Mesenchymal stem cell (in vitro differentiated cells and primary cell): ENCODE measurements at regions not wholly inside any gene's neighbourhood (a gene's known extent, or its start where the extent isn't known, plus 50 kb on each side); places are given as distances from the start of the nearest gene placed in this dataset.
"Not testable (repeated sequence)": the region's sequence is repeated elsewhere in the genome, so short reads cannot be mapped to it uniquely, and the experiment has no call there.

Source experiments
- DNase-seq: peaks from one replicate; pipeline ENCODE4 v3.0.0-alpha.2; 2013
- H2AFZ ChIP-seq: one replicate; pipeline ENCODE4 v1.6.1; 2013; ENCODE audit warnings: low read depth, mild to moderate bottlenecking, control low read depth, inconsistent platforms, low read length, moderate library complexity
- H2AK5ac ChIP-seq: 2 replicates; pipeline ENCODE4 v1.6.1; 2013; ENCODE audit warnings: low read length, moderate library complexity, mild to moderate bottlenecking, inconsistent platforms; ENCODE audit not compliant: severe bottlenecking
- H2BK120ac ChIP-seq: one replicate; pipeline ENCODE4 v1.6.1; 2013; ENCODE audit warnings: low read depth, mild to moderate bottlenecking, inconsistent platforms, low read length, moderate library complexity
- H2BK12ac ChIP-seq, 2 experiments: one replicate each; pipeline ENCODE4 v1.6.1; 2013; ENCODE audit warnings: inconsistent platforms in 2 of 2, low read length in 2 of 2, mild to moderate bottlenecking in 2 of 2, moderate library complexity in 2 of 2, control low read depth in 1 of 2
- H2BK15ac ChIP-seq: one replicate; pipeline ENCODE4 v1.6.1; 2013; ENCODE audit warnings: mild to moderate bottlenecking, low read depth, inconsistent platforms; ENCODE audit not compliant: poor library complexity, severe bottlenecking
- H2BK5ac ChIP-seq: 2 replicates; pipeline ENCODE4 v1.6.1; 2013; ENCODE audit warnings: low read depth, mild to moderate bottlenecking, low read length, control low read depth, inconsistent platforms; ENCODE audit not compliant: poor library complexity, severe bottlenecking
- H3K14ac ChIP-seq, 2 experiments: one replicate each; pipeline ENCODE4 v1.6.1; 2013; ENCODE audit warnings: inconsistent platforms in 2 of 2, low read length in 2 of 2, control low read depth in 1 of 2, mild to moderate bottlenecking in 1 of 2, moderate library complexity in 1 of 2
- H3K18ac ChIP-seq, 2 experiments: one replicate each; pipeline ENCODE4 v1.6.1; 2013; ENCODE audit warnings: inconsistent platforms in 2 of 2, low read length in 2 of 2, control low read depth in 1 of 2, low read depth in 1 of 2, mild to moderate bottlenecking in 1 of 2
- H3K23ac ChIP-seq, 2 experiments: one replicate each; pipeline ENCODE4 v1.6.1; 2013; ENCODE audit warnings: inconsistent platforms in 2 of 2, low read length in 2 of 2, mild to moderate bottlenecking in 2 of 2, moderate library complexity in 2 of 2, control low read depth in 1 of 2
- H3K27ac ChIP-seq: 2 replicates; pipeline ENCODE4 v1.5.1; 2013; ENCODE audit warnings: mild to moderate bottlenecking, moderate library complexity, low read length, control low read depth, inconsistent platforms; ENCODE audit not compliant: poor library complexity, severe bottlenecking
- H3K27me3 ChIP-seq, 2 experiments: 2 replicates each; pipeline versions ENCODE4 v1.6.1 to v1.7.0; 2013; ENCODE audit warnings: low read length in 2 of 2, mild to moderate bottlenecking in 2 of 2, moderate library complexity in 2 of 2, control low read depth in 1 of 2, inconsistent platforms in 1 of 2; ENCODE audit not compliant: control insufficient read depth in 1 of 2, insufficient read depth in 1 of 2
- H3K36me3 ChIP-seq, 2 experiments: 2 replicates each; pipeline versions ENCODE4 v1.6.1 to v1.7.0; 2013; ENCODE audit warnings: low read length in 2 of 2, control low read depth in 1 of 2, inconsistent platforms in 1 of 2, low read depth in 1 of 2, mild to moderate bottlenecking in 1 of 2; ENCODE audit not compliant: insufficient read depth in 2 of 2, control insufficient read depth in 1 of 2
- H3K4ac ChIP-seq, 2 experiments: one replicate each; pipeline ENCODE4 v1.6.1; 2013; ENCODE audit warnings: inconsistent platforms in 2 of 2, low read length in 2 of 2, mild to moderate bottlenecking in 2 of 2, moderate library complexity in 2 of 2, control low read depth in 1 of 2, low read depth in 1 of 2
- H3K4me1 ChIP-seq: 2 replicates; pipeline ENCODE4 v1.6.1; 2013; ENCODE audit warnings: low read depth, low read length, control low read depth; ENCODE audit not compliant: control insufficient read depth, insufficient read depth
- H3K4me2 ChIP-seq: 2 replicates; pipeline ENCODE4 v1.6.1; 2013; ENCODE audit warnings: low read length, mild to moderate bottlenecking, inconsistent platforms; ENCODE audit not compliant: poor library complexity, severe bottlenecking
- H3K4me3 ChIP-seq, 2 experiments: 2 replicates each; pipeline versions ENCODE4 v1.5.1 to v1.7.0; 2013; ENCODE audit warnings: low read length in 2 of 2, mild to moderate bottlenecking in 2 of 2, control low read depth in 1 of 2, low read depth in 1 of 2; ENCODE audit not compliant: insufficient read depth in 1 of 2
- H3K79me1 ChIP-seq: replicated peaks from 2 replicates; pipeline ENCODE4 v1.6.1; 2013; ENCODE audit warnings: mild to moderate bottlenecking, control low read depth, low read length, inconsistent platforms; ENCODE audit not compliant: poor library complexity, severe bottlenecking
- H3K9ac ChIP-seq: 2 replicates; pipeline ENCODE4 v1.7.0; 2013; ENCODE audit warnings: mild to moderate bottlenecking, low read length, moderate library complexity
- H3K9me3 ChIP-seq: 2 replicates; pipeline ENCODE4 v1.7.0; 2013; ENCODE audit warnings: mild to moderate bottlenecking, low read length; ENCODE audit not compliant: control insufficient read depth
- H4K8ac ChIP-seq: one replicate; pipeline ENCODE4 v1.6.1; 2013; ENCODE audit warnings: inconsistent platforms, mild to moderate bottlenecking, low read length, moderate library complexity
- H4K91ac ChIP-seq: one replicate; pipeline ENCODE4 v1.6.1; 2013; ENCODE audit warnings: mild to moderate bottlenecking, low read length, inconsistent platforms
- WGBS: methylation state at CpG from one replicate; pipeline ENCODE4 v1.1.7; 2013; ENCODE audit warnings: mixed read lengths; 5-methylcytosine and 5-hydroxymethylcytosine counted together

GRCh38 chr12:85475277-85475676 lies 195.3 kb downstream of the ALX1 start:
- not testable (repeated sequence) for H3K23ac ChIP-seq, H3K4ac ChIP-seq, H3K27me3 ChIP-seq, H3K4me1 ChIP-seq, H2BK5ac ChIP-seq, H3K4me2 ChIP-seq, H3K9me3 ChIP-seq, H2BK120ac ChIP-seq, H4K91ac ChIP-seq, DNase-seq, H3K79me1 ChIP-seq, H3K18ac ChIP-seq, H3K4me3 ChIP-seq, H4K8ac ChIP-seq, H3K27ac ChIP-seq, H2BK12ac ChIP-seq, H2BK15ac ChIP-seq, H2AFZ ChIP-seq, H3K9ac ChIP-seq, H3K36me3 ChIP-seq, H3K14ac ChIP-seq, H2AK5ac ChIP-seq
- no CpG with 5 or more reads among the region's 1 CpG for WGBS

GRCh38 chr12:85476756-85477155 lies 196.7 kb downstream of the ALX1 start:
- Histone ChIP-seq H3K36me3 (no peaks in the 10 kb centered on the region), H2AFZ (no peak overlapping the region), H3K23ac (no peak overlapping the region), H3K4me3 (no peak overlapping the region), H3K4ac (no peak overlapping the region), H4K8ac (no peak overlapping the region), H3K4me1 (no peaks in the 10 kb centered on the region), H2BK120ac (no peak overlapping the region), H3K27me3 (no peaks in the 10 kb centered on the region), H2BK12ac (no peak overlapping the region), H3K9me3 (no peaks in the 10 kb centered on the region), H3K4me2 (no peak overlapping the region), H3K14ac (no peak overlapping the region), H4K91ac (no peak overlapping the region), H2AK5ac (no peak overlapping the region), H2BK5ac (no peak overlapping the region), H3K27ac (no peak overlapping the region), H3K9ac (no peak overlapping the region), H3K79me1 (no peaks in the 10 kb centered on the region), H3K18ac (no peak overlapping the region), H2BK15ac (no peak overlapping the region)
- no peak for DNase-seq

GRCh38 chr12:85484387-85484786 lies 204.4 kb downstream of the ALX1 start:
- no peak overlapping the region for H3K27ac ChIP-seq
- H2BK15ac ChIP-seq, result no peak overlapping the region
- no peak overlapping the region for H4K8ac ChIP-seq
- H2AFZ ChIP-seq, result no peak overlapping the region
- no peak overlapping the region for H2BK12ac ChIP-seq
- WGBS, result 100% methylated on average over 1 of the region's 1 CpG
- H3K4ac ChIP-seq, result no peak overlapping the region
- H3K9me3 ChIP-seq, result no peaks in the 10 kb centered on the region
- no peak overlapping the region for H3K4me3 ChIP-seq
- no peak overlapping the region for H2BK5ac ChIP-seq
- H2AK5ac ChIP-seq, result no peak overlapping the region
- H4K91ac ChIP-seq, result no peak overlapping the region
- H3K9ac ChIP-seq, result no peak overlapping the region
- no peak overlapping the region for H3K18ac ChIP-seq
- no peaks in the 10 kb centered on the region for H3K79me1 ChIP-seq
- no peak overlapping the region for H3K4me2 ChIP-seq
- H3K4me1 ChIP-seq, result no peaks in the 10 kb centered on the region
- DNase-seq, result no peak
- H3K36me3 ChIP-seq, result no peaks in the 10 kb centered on the region
- H3K27me3 ChIP-seq, result no peaks in the 10 kb centered on the region
- H2BK120ac ChIP-seq, result no peak overlapping the region
- H3K23ac ChIP-seq, result no peak overlapping the region
- no peak overlapping the region for H3K14ac ChIP-seq

- Histone ChIP-seq H3K9me3 (peaks cover 4% of the 10 kb centered on the region), H2BK15ac (no peak overlapping the region), H4K8ac (no peak overlapping the region), H2BK5ac (no peak overlapping the region), H3K18ac (no peak overlapping the region), H3K79me1 (no peaks in the 10 kb centered on the region), H2BK12ac (no peak overlapping the region), H3K27ac (no peak overlapping the region), H3K36me3 (no peaks in the 10 kb centered on the region), H2AK5ac (no peak overlapping the region), H2AFZ (no peak overlapping the region), H2BK120ac (no peak overlapping the region), H3K9ac (no peak overlapping the region), H3K27me3 (no peaks in the 10 kb centered on the region), H3K4me2 (no peak overlapping the region), H3K4ac (no peak overlapping the region), H4K91ac (no peak overlapping the region), H3K14ac (no peak overlapping the region), H3K4me1 (no peaks in the 10 kb centered on the region), H3K23ac (no peak overlapping the region), H3K4me3 (no peak overlapping the region)
- DNase-seq, result no peak
- WGBS, result no CpG with 5 or more reads among the region's 1 CpG
Measured at GRCh38 chr12:85489194-85489593, 209.2 kb downstream of the ALX1 start.
